Activated CD8-positive, alpha-beta T cell treated with anti-CD3 and anti-CD28 coated beads for 36 hours (primary cell): ENCODE measurements at regions not wholly inside any gene's neighbourhood (a gene's known extent, or its start where the extent isn't known, plus 50 kb on each side); places are given as distances from the start of the nearest gene placed in this dataset.

Experiments
- ATAC-seq: fragments of 200-7000 bp; cut with Tn5 transposase; one replicate; pipeline ENCODE4 v1.10.0; 2021; ENCODE audit warnings: mild to moderate bottlenecking, moderate library complexity
- CTCF ChIA-PET: fragments of 350-600 bp; sonication (Branson Sonifier 250); formaldehyde crosslinking; loops from one replicate; lab custom pipeline; 2021; ENCODE audit warnings: antibody characterized with exemption; lab: Charles Lee
- POLR2A ChIA-PET: fragments of 350-600 bp; sonication (Branson Sonifier 250); formaldehyde crosslinking; loops from one replicate; lab custom pipeline; 2021; ENCODE audit warnings: antibody characterized with exemption; lab: Charles Lee
- DNase-seq: peaks from one replicate; pipeline ENCODE4 v3.0.0-alpha.2; 2020
- H3K27ac Mint-ChIP-seq: one replicate; pipeline ENCODE4 v1.8.0; 2021; ENCODE audit warnings: mild to moderate bottlenecking, mixed read lengths
- H3K27me3 Mint-ChIP-seq: one replicate; pipeline ENCODE4 v1.8.0; 2021; ENCODE audit warnings: mixed read lengths
- H3K36me3 Mint-ChIP-seq: one replicate; pipeline ENCODE4 v1.8.0; 2021; ENCODE audit warnings: low read depth, mixed read lengths
- H3K4me1 Mint-ChIP-seq: one replicate; pipeline ENCODE4 v1.8.0; 2021; ENCODE audit warnings: low read depth, mixed read lengths
- H3K4me3 Mint-ChIP-seq: one replicate; pipeline ENCODE4 v1.8.0; 2021; ENCODE audit warnings: mild to moderate bottlenecking, moderate library complexity, mixed read lengths
- H3K9me3 Mint-ChIP-seq: one replicate; pipeline ENCODE4 v1.8.0; 2021; ENCODE audit warnings: mixed read lengths
- intact Hi-C: fragments of 100-400 bp; cut with micrococcal nuclease; formaldehyde crosslinking; loops from one replicate; pipeline ENCODE4 v1.10.0; 2022
- TF ChIP-seq, protein P1 (sequence below): fragments of 200-600 bp; IDR thresholded peaks from one replicate; pipeline ENCODE4 v1.8.0; 2022; ENCODE audit warnings: antibody characterized with exemption, mild to moderate bottlenecking

DNA sequence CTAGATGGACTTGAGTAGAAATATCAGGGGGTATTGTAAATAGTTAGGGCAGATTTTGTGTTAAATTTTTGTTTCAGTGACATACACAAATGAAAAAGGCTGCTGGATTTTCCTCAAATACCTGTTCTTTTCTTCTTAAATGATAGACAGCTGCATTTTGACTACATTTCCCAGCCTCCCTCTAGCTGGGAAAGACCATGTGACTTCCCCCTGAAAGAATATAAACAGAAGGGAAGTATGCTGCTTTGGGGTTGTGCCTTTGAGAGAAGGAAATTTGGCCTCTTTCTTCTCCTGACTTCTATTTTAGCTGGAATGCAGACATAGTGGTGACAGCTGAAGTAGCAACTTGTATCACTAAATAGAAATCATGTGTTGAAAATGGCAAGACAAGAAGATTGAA, 476.1 kb upstream of the SYT1 start:
- Mint-ChIP-seq H3K27ac (no peak overlapping the region), H3K4me1 (no peaks in the 10 kb centered on the region), H3K4me3 (no peak overlapping the region), H3K27me3 (no peaks in the 10 kb centered on the region), H3K9me3 (no peaks in the 10 kb centered on the region), H3K36me3 (no peaks in the 10 kb centered on the region)
- ChIA-PET POLR2A (no interaction called here), CTCF (no interaction called here)
- TF ChIP-seq, protein P1, sequence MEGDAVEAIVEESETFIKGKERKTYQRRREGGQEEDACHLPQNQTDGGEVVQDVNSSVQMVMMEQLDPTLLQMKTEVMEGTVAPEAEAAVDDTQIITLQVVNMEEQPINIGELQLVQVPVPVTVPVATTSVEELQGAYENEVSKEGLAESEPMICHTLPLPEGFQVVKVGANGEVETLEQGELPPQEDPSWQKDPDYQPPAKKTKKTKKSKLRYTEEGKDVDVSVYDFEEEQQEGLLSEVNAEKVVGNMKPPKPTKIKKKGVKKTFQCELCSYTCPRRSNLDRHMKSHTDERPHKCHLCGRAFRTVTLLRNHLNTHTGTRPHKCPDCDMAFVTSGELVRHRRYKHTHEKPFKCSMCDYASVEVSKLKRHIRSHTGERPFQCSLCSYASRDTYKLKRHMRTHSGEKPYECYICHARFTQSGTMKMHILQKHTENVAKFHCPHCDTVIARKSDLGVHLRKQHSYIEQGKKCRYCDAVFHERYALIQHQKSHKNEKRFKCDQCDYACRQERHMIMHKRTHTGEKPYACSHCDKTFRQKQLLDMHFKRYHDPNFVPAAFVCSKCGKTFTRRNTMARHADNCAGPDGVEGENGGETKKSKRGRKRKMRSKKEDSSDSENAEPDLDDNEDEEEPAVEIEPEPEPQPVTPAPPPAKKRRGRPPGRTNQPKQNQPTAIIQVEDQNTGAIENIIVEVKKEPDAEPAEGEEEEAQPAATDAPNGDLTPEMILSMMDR, result no peak
- no peak for DNase-seq
- no peak for ATAC-seq
- intact Hi-C loops, result no loop called here

DNA sequence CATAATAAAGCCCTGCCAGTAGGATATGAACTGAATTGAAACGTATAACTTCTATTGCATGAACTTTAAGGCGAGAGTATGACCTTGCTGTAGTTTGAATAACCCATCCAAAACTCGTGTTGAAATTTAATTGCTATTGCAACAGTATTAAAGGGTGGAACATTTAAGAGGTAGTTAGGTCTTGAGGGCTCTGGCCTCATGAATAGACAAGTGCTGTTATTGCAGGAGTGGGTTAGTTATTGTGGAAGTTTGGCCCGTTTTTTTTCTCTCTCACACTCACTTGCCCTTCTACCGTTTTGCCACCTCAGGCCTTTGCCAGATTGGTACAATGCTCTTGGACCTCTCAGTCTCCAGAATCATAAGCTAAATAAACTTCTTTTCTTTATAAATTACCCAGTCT, 473.7 kb upstream of the SYT1 start:
- ATAC-seq (no peak), DNase-seq (no peak)
- H3K4me3 Mint-ChIP-seq, result no peak overlapping the region
- intact Hi-C loops, result no loop called here
- no peaks in the 10 kb centered on the region for H3K27me3 Mint-ChIP-seq
- no peaks in the 10 kb centered on the region for H3K4me1 Mint-ChIP-seq
- POLR2A ChIA-PET, result no interaction called here
- CTCF ChIA-PET, result no interaction called here
- H3K27ac Mint-ChIP-seq, result no peak overlapping the region
- H3K36me3 Mint-ChIP-seq, result no peaks in the 10 kb centered on the region
- TF ChIP-seq, protein P1, result no peak
- no peaks in the 10 kb centered on the region for H3K9me3 Mint-ChIP-seq

DNA sequence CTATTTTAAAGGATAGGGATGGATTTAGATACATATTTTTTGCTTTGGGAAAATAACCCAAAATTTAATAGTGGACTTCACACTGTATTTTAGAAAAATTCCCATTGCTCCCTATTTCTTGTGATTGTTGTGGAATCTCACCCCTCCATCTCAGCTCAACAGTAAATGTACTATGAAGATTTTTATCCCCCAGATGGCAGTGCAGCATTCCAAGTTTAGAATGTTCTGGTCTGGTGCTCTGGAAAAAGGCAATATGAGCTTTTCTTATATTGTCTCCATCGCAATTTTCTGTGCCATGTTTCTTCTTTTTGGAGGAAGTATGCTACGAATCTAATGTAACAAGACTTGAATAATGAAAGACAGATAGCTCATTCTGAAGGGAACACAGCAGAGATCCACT, 471.7 kb upstream of the SYT1 start:
- H3K4me1 Mint-ChIP-seq, result no peaks in the 10 kb centered on the region
- no peak overlapping the region for H3K27ac Mint-ChIP-seq
- TF ChIP-seq, protein P1, result no peak
- H3K27me3 Mint-ChIP-seq, result no peaks in the 10 kb centered on the region
- H3K4me3 Mint-ChIP-seq, result no peak overlapping the region
- ChIA-PET CTCF (no interaction called here), POLR2A (no interaction called here)
- ATAC-seq, result no peak
- no peak for DNase-seq
- intact Hi-C loops, result no loop called here
- H3K9me3 Mint-ChIP-seq, result no peaks in the 10 kb centered on the region
- no peaks in the 10 kb centered on the region for H3K36me3 Mint-ChIP-seq

DNA sequence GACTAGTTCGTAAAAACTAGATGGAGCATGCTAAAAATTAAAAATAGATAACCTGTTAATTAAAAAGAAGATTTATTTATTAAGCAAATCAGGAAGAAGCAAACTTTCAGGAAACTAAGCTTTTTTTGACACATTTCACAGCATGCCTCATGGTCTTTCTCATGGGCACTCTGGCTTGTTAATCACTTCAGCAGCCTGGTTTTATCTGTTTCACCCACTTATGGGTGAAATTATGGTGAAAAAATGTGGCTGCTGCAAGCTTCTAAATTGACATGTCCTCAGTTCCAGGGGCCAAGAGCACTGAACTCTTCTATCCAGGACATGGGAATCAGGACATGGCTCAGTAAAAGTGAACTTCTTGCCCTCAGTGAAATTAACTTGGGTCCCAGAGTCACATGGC, 468.6 kb upstream of the SYT1 start:
- intact Hi-C loops, result no loop called here
- H3K4me1 Mint-ChIP-seq, result no peaks in the 10 kb centered on the region
- TF ChIP-seq, protein P1, result no peak
- no peak for DNase-seq
- no peaks in the 10 kb centered on the region for H3K9me3 Mint-ChIP-seq
- ChIA-PET POLR2A (no interaction called here), CTCF (no interaction called here)
- no peak overlapping the region for H3K4me3 Mint-ChIP-seq
- no peaks in the 10 kb centered on the region for H3K36me3 Mint-ChIP-seq
- no peaks in the 10 kb centered on the region for H3K27me3 Mint-ChIP-seq
- no peak for ATAC-seq
- no peak overlapping the region for H3K27ac Mint-ChIP-seq

DNA sequence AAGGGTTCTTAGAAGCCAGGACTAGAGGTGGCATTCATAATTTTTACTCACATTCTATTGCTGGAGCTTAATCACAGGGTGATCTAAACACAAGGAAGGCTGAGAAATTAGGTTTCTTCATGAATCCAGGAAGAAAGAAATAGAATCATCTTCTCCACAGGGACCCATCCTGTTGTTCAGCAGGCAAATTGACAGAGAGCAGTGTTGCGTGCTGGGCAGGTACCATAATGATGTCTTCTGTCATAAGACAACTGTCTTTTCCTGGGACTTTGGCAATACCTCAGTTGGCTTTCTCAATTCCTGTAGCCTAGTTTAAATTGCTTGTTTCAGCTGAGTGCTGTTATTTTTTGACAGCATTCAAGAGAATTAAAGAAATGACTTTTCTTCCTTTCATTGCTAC, 468.0 kb upstream of the SYT1 start:
- TF ChIP-seq, protein P1, result no peak
- Mint-ChIP-seq H3K4me1 (no peaks in the 10 kb centered on the region), H3K9me3 (no peaks in the 10 kb centered on the region), H3K36me3 (no peaks in the 10 kb centered on the region), H3K27ac (no peak overlapping the region), H3K4me3 (no peak overlapping the region), H3K27me3 (no peaks in the 10 kb centered on the region)
- ATAC-seq (no peak), DNase-seq (no peak)
- intact Hi-C loops, result no loop called here
- CTCF ChIA-PET, result no interaction called here
- POLR2A ChIA-PET, result no interaction called here
